ENCODE measurements at regions not wholly inside any gene's neighbourhood (a gene's known extent, or its start where the extent isn't known, plus 50 kb on each side); places are given as distances from the start of the nearest gene placed in this dataset.

- no peak overlapping the region for H3K4me3 Mint-ChIP-seq
- no peaks in the 10 kb centered on the region for H3K36me3 Mint-ChIP-seq
- no peak for TF ChIP-seq CTCF (conservative IDR thresholded peaks at IDR 0.05)
- H3K27ac Mint-ChIP-seq = no peak overlapping the region
- DNase-seq (ENCODE audit: extremely low spot score, unreplicated experiment) = no peak
- H3K4me1 Mint-ChIP-seq (ENCODE audit: unreplicated experiment) = peaks cover 4% of the 10 kb centered on the region
- no peaks in the 10 kb centered on the region for H3K27me3 Mint-ChIP-seq
- H3K9me3 Mint-ChIP-seq = no peaks in the 10 kb centered on the region
Observed at GRCh38 chr4:100582146-100582545, 64.3 kb upstream of the EMCN start.

GRCh38 chr4:100581337-100581736 is 63.5 kb upstream of the EMCN start:
- Mint-ChIP-seq H3K9me3 (no peaks in the 10 kb centered on the region), H3K27me3 (no peaks in the 10 kb centered on the region), H3K4me1 (ENCODE audit: unreplicated experiment) (peaks cover 4% of the 10 kb centered on the region), H3K36me3 (no peaks in the 10 kb centered on the region), H3K27ac (no peak overlapping the region), H3K4me3 (no peak overlapping the region)
- DNase-seq (ENCODE audit: extremely low spot score, unreplicated experiment) = no peak
- TF ChIP-seq CTCF (conservative IDR thresholded peaks at IDR 0.05) = no peak

- Mint-ChIP-seq H3K4me3 (no peak overlapping the region), H3K27me3 (no peaks in the 10 kb centered on the region), H3K9me3 (no peaks in the 10 kb centered on the region), H3K36me3 (no peaks in the 10 kb centered on the region), H3K4me1 (ENCODE audit: unreplicated experiment) (no peaks in the 10 kb centered on the region), H3K27ac (no peak overlapping the region)
- TF ChIP-seq CTCF (conservative IDR thresholded peaks at IDR 0.05) = no peak
- no peak for DNase-seq (ENCODE audit: extremely low spot score, unreplicated experiment)
Observed at GRCh38 chr4:100576570-100576969, 58.7 kb upstream of the EMCN start.

GRCh38 chr4:100574607-100575006 is 56.8 kb upstream of the EMCN start:
- no peak for DNase-seq (ENCODE audit: extremely low spot score, unreplicated experiment)
- Mint-ChIP-seq H3K27ac (no peak overlapping the region), H3K27me3 (no peaks in the 10 kb centered on the region), H3K9me3 (no peaks in the 10 kb centered on the region), H3K36me3 (no peaks in the 10 kb centered on the region), H3K4me1 (ENCODE audit: unreplicated experiment) (no peaks in the 10 kb centered on the region), H3K4me3 (no peak overlapping the region)
- TF ChIP-seq CTCF (conservative IDR thresholded peaks at IDR 0.05) = no peak

GRCh38 chr4:100569196-100569595 is 51.4 kb upstream of the EMCN start:
- Mint-ChIP-seq H3K4me3 (no peak overlapping the region), H3K27me3 (no peaks in the 10 kb centered on the region), H3K4me1 (ENCODE audit: unreplicated experiment) (no peaks in the 10 kb centered on the region), H3K9me3 (no peaks in the 10 kb centered on the region), H3K27ac (no peak overlapping the region), H3K36me3 (no peaks in the 10 kb centered on the region)
- DNase-seq (ENCODE audit: extremely low spot score, unreplicated experiment) = no peak
- TF ChIP-seq CTCF (conservative IDR thresholded peaks at IDR 0.05) = no peak

Data from type B pancreatic cell (in vitro differentiated cells).